Activated T-helper 1 cell treated with anti-CD3 and anti-CD28 coated beads, Interleukin-2, amount 50 U/mL, for 16 hours (primary cell): ENCODE measurements at regions not wholly inside any gene's neighbourhood (a gene's known extent, or its start where the extent isn't known, plus 50 kb on each side); places are given as distances from the start of the nearest gene placed in this dataset.
"Not testable (repeated sequence)": the region's sequence is repeated elsewhere in the genome, so short reads cannot be mapped to it uniquely, and the experiment has no call there.

Experiments
- DNase-seq, 2 donors: peaks; one replicate each; pipeline ENCODE4 v3.0.0-alpha.2; 2020; ENCODE audit warnings: low read depth in 1 of 2, low spot score in 1 of 2

DNA sequence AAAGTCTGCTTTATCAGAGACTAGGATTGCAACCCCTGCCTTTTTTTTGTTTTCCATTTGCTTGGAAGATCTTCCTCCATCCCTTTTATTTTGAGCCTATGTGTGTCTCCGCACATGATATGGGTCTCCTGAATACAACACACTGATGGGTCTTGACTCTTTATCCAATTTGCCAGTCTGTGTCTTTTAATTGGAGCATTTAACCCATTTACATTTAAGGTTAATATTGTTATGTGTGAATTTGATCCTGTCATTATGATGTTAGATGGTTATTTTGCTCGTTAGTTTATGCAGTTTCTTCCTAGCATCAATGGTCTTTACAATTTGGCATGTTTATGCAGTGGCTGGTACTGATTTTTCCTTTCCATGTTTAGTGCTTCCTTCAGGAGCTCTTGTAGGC is 84.0 kb upstream of the B3GAT1 start:
- DNase-seq: not testable (repeated sequence)

DNA sequence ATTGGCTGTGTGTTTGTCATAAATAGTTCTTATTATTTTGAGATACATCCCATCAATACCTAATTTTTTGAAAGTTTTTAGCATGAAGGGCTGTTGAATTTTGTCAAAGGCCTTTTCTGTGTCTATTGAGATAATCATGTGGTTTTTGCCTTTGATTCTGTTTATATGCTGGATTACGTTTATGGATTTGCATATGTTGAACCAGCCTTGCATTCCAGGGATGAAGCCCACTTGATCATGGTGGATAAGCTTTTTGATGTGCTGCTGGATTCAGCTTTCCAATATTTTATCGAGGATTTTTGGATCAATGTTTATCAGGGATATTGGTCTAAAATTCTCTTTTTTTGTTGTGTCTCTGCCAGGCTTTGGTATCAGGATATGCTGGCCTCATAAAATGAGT is 82.4 kb upstream of the B3GAT1 start:
- DNase-seq: not testable (repeated sequence)

DNA sequence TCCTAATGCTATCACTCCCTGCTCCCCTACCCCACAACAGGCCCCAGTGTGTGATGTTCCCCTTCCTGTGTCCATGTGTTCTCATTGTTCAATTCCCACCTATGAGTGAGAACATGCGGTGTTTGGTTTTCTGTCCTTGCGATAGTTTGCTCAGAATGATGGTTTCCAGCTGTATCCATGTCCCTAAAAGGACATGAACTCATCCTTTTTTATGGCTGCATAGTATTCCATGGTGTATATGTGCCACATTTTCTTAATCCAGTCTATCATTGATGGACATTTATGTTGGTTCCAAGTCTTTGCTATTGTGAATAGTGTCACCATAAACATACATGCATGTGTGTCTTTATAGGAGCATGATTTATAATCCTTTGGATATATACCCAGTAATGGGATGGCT is 80.4 kb upstream of the B3GAT1 start:
- not testable (repeated sequence) for DNase-seq

DNA sequence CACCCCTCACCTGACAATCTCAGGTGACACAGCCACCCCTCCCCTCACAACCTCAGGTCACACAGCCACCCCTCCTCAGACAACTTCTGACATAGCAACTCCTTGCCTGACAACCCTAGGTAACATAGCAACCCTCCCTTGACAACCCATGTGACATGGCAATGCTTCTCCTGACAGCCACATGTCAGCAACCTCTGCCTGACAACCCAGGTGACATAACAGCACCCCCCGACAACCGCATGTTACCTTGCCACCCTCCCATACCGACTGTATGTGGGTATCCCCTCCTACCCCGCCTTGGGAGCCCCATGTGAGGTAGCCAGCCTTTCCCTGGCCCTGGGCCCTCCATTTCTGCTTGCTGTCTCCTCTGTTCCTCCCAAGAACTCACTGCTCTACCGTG is 77.7 kb upstream of the B3GAT1 start:
- no peak for DNase-seq

DNA sequence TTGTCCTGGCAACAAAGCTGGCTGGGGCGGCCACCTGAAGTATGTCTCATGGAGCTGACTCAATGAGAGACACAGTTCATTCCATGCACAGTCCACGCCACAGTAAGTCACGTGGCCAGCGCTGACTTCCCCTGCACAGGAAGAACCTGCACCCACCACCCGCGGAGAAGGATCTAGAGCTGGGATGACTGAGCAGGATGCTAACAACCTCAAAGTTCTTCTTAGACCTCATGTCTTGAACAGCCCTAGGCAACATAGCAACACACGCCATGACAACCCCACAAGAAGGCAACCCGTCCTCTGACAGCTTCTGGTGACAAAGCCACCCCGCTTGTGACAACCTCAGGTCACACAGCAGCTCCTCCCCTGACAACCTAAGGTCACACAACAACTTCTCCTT is 76.9 kb upstream of the B3GAT1 start:
- DNase-seq: no peak

DNA sequence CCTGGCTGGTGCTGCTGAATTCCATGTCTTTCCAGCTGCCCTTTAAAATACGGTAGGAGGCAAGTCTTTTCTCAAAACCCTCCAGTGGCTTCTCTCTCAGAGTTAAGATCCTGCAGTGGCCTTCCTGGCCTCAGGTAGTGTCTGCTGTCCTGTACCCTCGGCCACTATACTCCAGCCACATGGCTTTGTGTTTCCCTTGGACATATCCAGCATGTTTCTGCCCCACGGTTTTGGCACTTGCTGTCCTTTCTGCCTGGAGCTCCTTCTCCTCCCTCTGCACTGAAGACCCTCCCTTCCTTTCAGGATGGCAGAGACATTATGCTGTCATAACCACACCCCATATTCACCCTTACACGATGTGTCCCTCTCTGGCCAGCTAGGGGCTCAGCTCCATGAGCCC is 76.5 kb upstream of the B3GAT1 start:
- no peak for DNase-seq

DNA sequence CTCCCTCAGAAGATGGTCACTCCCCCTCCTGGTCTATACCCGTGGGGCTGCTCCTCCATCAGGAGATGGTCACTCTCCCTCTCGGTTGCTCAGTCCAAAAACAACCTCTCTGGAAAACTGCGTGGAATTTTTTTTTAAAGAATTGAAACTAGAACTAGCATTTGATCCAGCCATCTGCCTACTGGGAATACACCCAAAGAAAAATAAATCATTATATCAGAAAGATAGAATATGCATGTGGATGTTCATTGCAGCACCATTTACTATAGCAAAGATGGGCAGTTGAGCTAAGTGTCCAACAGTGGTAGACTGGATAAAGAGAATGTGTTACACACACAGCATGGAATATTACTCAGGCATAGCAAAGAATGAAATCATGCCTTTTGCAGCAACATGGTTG is 75.7 kb upstream of the B3GAT1 start:
- no peak for DNase-seq

DNA sequence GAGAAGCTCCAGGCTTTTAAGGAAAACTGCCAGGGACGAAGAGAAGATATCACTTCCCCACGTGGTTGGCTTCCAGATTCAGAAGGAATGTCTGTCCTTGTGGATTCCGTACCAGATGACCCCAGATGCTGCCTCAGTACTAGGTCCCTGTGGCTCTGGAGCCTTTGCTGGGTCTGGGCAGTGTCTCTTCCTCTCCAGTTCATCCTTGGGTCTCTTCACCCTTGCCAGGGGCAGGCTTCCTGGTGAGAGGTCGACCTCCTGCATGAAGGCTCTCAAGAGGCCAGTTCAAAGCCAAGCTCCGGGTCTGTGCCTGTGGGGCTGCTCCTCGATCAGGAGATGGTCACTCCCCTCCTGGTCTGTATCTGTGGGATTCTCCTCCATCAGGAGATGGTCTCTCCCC is 74.7 kb upstream of the B3GAT1 start:
- no peak for DNase-seq

DNA sequence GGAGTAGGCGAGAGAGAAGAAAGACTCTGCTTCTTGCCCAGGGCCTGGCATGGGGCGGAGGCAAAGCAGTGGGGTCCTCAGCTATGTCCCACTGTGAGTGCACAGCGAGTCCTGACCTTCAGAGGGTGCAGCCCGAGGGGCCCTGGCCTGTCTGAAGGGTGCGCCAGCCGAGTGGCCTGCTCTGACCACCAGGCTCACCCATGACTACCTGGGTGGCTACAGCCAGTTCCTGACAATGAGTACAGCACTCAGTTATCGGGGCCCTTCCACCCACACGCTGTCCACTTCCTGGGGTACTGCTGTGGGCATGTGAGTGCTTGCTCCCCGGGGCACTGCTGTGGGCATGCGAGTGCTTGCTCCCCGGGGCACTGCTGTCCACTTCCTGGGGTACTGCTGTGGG is 74.1 kb upstream of the B3GAT1 start:
- DNase-seq: no peak

DNA sequence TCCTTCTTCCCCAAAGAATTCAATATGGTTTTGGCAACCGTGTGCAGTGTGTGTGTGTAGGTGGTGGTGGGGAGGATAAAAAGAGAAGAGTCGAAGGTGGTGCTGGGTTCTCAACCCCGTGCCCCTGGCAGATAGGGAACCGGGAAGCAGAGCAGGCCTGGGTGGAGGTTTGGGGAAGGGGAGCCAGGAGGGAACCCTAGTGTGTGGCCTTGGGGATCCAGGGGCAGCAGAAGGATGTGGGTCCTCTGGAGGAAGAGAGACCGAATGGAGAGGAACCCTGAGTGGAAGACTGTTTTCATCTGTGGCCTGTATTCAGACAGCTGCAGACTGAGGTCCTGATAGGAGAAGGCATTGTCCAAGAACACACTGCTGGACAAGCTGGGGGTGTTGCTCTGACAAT is 73.3 kb upstream of the B3GAT1 start:
- no peak for DNase-seq

DNA sequence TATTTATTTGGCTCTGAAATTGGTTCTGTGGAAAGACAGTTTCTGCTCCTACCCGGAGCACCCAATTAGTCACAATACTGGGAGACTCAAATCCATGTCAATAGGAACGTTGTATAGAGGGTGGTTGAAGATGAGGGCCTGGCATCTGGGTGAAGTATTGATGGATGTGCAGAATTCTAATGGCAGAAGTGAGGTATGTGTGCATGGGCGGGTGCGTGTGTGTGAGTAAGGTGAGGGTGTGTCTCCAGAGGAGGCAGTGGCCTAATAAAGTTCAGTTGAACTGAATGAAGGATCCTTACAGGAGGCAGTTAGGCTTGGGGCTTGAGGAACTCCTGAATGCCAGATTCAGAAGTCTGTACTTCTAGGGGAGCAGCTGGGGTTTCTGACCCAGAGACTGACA is 71.8 kb upstream of the B3GAT1 start:
- no peak for DNase-seq

DNA sequence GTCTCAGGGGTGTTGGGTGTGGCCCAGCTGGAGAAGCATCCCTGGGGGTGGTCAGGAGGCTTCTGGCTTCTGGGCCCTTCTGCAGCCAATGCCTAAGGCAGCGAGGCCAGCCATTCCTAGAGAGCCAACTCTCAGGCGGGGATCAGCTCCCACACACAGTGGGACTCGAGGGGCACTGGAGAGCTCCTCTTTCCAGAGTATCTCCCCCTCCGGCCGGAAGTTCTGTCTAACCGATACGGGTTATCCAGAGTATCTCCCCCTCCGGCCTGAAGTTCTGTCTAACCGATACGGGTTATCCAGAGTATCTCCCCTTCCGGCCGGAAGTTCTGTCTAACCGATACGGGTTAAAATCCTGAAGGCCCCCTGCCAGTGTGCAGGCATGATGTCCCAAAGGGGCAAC is 71.2 kb upstream of the B3GAT1 start:
- no peak for DNase-seq

DNA sequence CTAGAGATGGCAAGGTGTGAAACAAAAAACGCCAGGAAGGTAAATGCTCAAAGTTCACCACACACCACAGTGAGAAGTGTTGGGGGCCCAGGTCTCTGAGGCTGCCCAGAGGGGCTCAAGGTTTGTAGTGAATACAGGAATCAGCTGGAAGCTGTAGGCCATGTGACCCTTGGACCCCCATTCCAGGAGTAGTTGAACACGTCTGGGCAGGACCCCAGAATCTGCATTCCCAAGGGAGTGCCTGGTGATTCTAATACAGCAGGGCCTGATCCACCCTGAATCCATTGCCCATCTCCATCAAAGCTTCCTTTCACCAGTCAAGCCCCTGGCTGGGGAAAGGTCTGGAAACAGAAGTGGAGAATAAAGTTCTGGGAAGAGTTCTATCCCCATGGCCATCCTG is 70.8 kb upstream of the B3GAT1 start:
- DNase-seq: no peak

DNA sequence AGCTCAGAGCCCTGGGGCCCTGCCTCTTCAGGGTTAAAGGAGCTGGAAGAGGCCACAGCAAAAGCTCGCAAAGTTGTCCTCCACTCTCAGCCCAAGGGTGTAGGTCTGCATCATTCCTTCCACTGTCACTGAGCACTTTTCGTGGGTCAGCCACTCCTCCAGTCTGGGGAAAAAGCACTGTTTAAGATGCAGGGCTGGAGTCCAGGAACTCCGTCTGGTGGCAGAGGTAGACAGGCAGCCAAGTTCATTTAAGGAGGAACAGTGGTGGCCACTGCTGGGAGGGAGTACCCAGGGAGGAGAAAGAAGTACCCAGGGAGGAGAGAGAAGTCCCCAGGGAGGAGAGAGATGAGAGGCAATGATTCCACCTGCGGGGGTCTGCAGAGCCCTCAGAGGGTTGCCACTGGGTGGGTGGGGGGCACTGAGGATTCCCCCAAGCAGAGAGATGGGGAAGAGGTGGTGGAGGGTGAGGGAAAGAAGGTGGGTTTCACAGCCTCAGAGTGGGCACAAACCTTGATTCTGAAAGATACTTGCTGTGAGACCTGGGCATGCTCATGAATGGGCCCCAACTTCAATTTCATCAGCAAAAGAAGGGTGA is 70.0 kb upstream of the B3GAT1 start:
- no peak for DNase-seq

DNA sequence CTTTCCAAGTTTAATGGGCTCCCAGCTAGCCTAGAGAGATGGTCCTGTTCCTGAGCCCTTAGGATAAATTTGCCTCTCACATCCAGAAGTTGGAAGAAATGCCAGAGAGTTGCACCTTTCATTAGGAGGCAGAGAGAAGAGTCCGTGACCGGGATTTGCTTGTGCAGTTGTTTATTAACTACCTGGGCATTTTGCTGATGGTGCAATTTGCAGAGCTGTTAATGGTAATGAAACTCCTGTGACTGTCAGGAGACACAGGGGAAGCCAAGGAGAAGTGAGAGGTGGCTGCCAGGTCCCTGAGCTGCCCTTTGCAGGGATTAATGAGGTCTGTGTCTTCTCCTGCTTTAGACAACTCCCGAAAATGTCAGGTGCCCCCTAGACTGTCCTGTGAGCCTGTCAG is 69.1 kb upstream of the B3GAT1 start:
- DNase-seq: no peak

DNA sequence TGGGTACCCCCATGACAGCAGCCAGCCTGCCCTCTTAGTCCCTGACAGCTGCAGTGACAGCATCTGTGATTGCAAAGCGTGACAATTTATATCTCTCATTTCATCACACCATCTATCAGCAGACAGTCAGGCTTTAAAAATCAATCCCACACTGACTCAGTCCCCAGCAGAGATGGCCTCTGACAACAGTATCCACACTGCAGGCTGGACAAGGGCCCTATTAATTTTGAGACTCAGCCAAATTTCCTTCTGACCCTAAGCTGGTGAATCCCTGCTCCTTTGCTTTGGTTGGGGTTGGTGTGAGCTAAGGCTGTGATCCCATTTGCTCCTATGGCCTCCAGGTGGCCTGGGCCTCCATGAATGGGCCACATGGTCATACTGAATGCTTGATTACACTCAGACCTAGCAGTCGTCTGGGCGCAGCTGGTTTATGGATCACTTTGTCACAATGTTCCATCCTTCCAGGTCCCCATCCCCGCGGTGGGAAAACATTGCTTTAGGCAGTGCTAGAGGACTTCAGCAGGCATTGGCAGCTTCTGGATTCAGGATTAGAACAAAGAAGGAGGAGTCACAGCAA is 68.2 kb upstream of the B3GAT1 start:
- DNase-seq: no peak

DNA sequence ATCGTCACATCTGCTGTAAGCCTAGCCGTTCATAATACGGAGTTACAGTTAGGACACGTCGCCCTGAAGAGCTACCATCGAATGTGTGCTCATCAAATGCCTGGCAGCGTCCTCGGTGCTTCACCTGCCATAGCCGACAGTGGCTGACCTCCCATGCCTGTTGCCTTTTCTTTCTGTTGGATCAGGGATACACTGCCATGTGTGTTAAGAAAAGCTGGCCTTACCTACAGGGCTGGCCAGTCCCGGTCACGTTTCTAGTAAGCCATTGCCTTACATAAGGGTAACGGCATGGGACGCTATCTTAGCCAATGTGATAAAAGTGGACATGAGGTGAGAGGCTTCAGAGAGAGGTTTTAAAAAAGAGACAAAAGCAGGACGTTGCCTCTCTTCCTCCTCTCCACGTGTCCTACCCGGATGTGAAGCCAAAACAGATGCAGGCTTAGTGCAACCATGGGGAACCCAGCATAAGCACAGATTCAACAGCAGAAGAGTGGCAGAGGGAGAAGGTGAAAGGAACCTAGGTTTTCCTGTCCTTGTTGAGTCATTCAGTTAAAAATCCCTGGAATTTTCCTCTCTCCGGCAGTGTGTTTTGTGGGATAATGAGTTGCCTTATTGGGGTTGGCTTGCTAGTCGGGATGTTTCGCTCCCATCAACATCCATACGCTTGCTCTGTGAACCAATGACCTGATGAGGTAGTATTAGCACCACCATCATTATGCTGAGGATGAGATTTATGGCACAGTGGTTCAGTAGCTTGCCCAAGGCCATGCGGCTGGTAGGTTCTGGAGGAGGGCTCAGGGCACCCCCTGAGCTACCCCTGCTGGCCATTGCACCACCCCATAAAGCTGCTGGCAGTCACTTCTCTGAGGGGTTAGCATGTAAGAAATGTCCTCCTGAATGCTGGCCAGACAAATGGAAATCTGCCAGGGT is 67.4 kb upstream of the B3GAT1 start:
- no peak for DNase-seq

DNA sequence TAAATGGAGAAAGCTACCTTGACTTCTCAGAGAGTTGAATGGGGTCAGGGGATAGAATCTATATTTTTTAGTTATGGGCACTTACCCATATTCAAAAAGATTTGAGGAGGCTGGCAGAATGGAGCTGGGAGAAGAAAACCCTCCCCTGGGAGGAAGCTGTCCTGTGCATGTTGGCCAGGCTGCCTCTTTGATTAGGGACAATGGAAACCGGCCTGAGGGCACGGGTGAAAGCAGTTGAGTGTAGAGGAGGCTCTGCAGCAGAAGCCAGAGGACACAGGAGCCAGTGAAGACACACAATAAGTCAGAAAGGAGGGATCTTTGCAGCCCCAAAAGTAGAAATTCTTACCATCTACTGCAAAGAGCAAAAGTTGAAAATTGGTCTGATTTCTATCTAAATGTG is 66.6 kb upstream of the B3GAT1 start:
- no peak for DNase-seq

DNA sequence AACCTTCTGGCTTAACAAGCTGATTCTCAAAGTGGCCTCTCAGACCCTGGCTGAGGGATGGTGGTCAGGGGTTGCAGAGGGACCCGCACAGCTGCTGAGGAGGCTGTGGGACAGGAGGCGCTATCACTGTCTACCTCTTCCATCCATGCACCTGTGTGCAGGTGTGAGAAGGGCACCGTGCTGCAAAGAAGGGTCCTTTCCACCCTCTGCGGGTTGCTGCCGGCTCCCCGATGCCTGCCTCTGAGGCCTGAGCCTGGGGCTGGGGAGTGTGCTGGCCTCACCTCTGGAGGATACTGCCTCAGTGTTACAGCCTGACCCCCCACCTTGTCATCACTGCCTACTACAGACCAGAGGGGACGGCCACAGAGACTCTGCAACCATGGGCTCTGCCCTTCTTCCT is 66.1 kb upstream of the B3GAT1 start:
- DNase-seq: no peak

DNA sequence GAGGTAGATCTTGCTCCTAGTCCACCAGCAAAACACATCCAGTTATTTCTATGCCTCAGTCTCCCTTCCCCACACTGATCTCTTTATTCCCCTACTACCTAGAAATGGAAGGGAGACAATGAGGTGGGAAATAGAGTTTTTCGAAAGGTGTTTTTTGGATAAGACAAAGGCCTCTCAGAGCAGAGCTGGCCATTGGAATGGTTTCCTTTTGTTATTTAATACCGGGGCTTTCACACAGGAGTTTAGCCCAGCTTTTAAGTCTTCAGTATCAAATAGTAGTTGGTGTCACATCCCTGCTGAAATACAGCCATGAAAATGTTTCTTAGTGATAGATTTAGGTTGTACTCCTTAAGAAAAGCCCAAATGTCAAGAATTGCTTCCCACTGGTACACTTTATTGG is 65.4 kb upstream of the B3GAT1 start:
- no peak for DNase-seq

DNA sequence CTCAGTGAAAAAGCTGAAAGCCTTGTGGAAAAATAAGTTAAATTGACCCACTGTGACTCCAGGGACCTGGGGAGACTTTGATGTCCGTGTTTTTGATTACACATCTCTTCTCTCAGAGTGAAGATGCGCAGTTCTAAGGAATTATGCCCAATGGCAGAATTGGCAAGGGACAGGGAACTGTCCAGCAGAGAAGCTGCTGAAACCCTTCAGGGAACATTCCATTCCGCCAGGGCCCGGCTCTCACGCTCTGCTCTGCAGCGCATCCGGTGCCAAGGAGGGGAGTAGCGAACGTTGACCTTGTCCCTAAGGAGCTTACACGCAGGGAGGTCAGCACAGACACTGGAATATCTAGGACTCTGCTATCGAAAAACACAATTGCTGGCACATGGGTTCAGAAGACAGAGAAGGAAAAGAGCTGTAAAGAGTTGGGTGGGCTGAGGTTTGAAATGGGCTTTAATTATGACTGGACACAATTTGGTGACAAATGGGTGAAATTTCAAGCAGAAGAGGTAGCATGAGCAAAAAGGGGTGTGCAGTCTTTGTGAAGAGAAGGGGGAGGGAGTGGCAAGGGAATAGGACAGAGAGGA is 64.5 kb upstream of the B3GAT1 start:
- no peak for DNase-seq

DNA sequence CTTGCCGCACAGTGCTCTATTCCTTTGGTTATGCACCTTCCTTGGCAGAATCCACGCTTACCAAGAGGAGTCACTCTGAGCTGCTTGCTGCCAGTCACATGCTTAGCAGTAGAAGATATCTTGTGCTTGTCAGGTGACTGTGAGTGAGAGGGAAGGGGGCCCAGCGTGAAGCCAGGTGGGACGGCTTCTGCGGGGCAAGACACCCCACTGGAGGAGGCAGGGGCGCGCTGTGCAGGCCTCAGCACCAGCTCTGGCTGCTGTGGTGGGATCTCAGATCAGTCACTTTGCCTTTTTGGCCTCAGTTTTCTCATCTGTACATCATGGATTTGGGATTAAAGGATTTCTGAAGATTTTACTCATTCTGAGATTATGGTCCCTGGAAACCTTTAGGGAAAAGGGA is 63.9 kb upstream of the B3GAT1 start:
- DNase-seq: no peak
